Neural cell (in vitro differentiated cells): ENCODE measurements at regions not wholly inside any gene's neighbourhood (a gene's known extent, or its start where the extent isn't known, plus 50 kb on each side); places are given as distances from the start of the nearest gene placed in this dataset.

ENCODE experiments used
- EP300 ChIP-seq: fragments of 450-650 bp; conservative IDR thresholded peaks from 2 replicates; pipeline ENCODE4 v1.6.1; 2014; ENCODE audit warnings: antibody characterized with exemption, mild to moderate bottlenecking, moderate library complexity; ENCODE audit not compliant: poor library complexity, severe bottlenecking
- POLR2AphosphoS5 ChIP-seq: IDR thresholded peaks from 2 replicates; pipeline ENCODE4 v1.6.1; 2012
- TF ChIP-seq, protein P1 (sequence below): fragments of 450-650 bp; IDR thresholded peaks from 2 replicates; pipeline ENCODE4 v1.5.1; 2014; ENCODE audit warnings: antibody characterized with exemption, mild to moderate bottlenecking, moderate library complexity; ENCODE audit not compliant: poor library complexity, severe bottlenecking

DNA sequence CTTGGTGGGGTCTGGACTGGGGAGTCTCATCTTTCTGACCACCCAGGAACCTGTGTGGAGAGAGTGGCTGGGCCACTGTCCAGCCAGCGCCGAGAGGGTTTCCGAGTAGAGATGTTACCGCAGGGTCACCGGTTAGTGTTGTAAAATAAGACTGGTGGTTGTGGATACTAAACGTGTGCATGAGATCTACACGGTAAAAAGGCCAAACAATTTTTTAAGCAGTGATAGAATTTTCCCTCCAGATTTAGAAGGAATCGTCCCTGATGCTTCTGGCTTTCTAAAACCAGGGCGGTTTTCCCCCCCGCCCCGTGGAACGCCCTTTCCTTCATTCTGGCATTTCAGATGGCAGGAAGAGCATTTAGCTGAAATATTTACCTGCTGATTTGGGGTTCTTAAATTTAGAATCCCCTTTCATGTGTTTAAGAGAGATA, 72.6 kb upstream of the PPARA start:
- TF ChIP-seq, protein P1, sequence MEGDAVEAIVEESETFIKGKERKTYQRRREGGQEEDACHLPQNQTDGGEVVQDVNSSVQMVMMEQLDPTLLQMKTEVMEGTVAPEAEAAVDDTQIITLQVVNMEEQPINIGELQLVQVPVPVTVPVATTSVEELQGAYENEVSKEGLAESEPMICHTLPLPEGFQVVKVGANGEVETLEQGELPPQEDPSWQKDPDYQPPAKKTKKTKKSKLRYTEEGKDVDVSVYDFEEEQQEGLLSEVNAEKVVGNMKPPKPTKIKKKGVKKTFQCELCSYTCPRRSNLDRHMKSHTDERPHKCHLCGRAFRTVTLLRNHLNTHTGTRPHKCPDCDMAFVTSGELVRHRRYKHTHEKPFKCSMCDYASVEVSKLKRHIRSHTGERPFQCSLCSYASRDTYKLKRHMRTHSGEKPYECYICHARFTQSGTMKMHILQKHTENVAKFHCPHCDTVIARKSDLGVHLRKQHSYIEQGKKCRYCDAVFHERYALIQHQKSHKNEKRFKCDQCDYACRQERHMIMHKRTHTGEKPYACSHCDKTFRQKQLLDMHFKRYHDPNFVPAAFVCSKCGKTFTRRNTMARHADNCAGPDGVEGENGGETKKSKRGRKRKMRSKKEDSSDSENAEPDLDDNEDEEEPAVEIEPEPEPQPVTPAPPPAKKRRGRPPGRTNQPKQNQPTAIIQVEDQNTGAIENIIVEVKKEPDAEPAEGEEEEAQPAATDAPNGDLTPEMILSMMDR, result no peak
- TF ChIP-seq POLR2AphosphoS5 (no peak), EP300 (no peak)
